ENCODE measurements at regions not wholly inside any gene's neighbourhood (a gene's known extent, or its start where the extent isn't known, plus 50 kb on each side); places are given as distances from the start of the nearest gene placed in this dataset.

GRCh38 chr6:2388554-2389324 is 143.3 kb upstream of the GMDS start (continued):
- TF ChIP-seq FOXA1 (IDR thresholded peaks at IDR 0.05): 0 out of 2 replicates have a peak, but pooled peaks have one; percentile 39
- TF ChIP-seq FOXA1 (CRISPR knock-in tag; IDR thresholded peaks at IDR 0.05): no peak
- TF ChIP-seq BCLAF1 (IDR thresholded peaks at IDR 0.05): no peak
- no peak for TF ChIP-seq MTA1 (CRISPR knock-in tag; IDR thresholded peaks at IDR 0.05; ENCODE audit: borderline replicate concordance)

GRCh38 chr6:2387445-2387844 is 142.0 kb upstream of the GMDS start:
- WGBS (ENCODE audit: low lambda C conversion rate): 72% methylated on average over 3 of the region's 3 CpGs
- ChIA-PET CTCF (ENCODE audit: low intra/inter-chr PET ratio, low total read pairs) (no interaction called here), POLR2A (no interaction called here)
- no peak for TF ChIP-seq NR2F2 (IDR thresholded peaks at IDR 0.05; ENCODE audit: borderline replicate concordance, low read depth)
- no peak for TF ChIP-seq ZBTB10 (CRISPR knock-in tag; IDR thresholded peaks at IDR 0.05; ENCODE audit: borderline replicate concordance)
- TF ChIP-seq ZSCAN21 (CRISPR knock-in tag; IDR thresholded peaks at IDR 0.05; ENCODE audit: borderline replicate concordance): no peak
- TF ChIP-seq ZNF124 (CRISPR knock-in tag; IDR thresholded peaks at IDR 0.05): no peak
- no peak for TF ChIP-seq TERF1 (CRISPR knock-in tag; IDR thresholded peaks at IDR 0.05)
- TF ChIP-seq ZBTB43 (CRISPR knock-in tag; conservative IDR thresholded peaks at IDR 0.05): no peak
- TF ChIP-seq MBD4 (IDR thresholded peaks at IDR 0.05; ENCODE audit: borderline replicate concordance, low read length): no peak
- TF ChIP-seq ZNF639 (CRISPR knock-in tag; conservative IDR thresholded peaks at IDR 0.05): no peak
- TF ChIP-seq ZMYM3 (CRISPR knock-in tag; IDR thresholded peaks at IDR 0.05): no peak
- no peaks in the 10 kb centered on the region for H4K20me1 ChIP-seq (ENCODE audit: insufficient read depth, low read length)
- no peaks in the 10 kb centered on the region for H3K4me1 ChIP-seq (ENCODE audit: insufficient read depth, low read length)
- FAIRE-seq (no peak), DNase-seq (ENCODE audit: low spot score) (no peak), ATAC-seq (no peak)
- intact Hi-C loops (cut with micrococcal nuclease; ENCODE audit: unreplicated experiment) (no loop called here), in situ Hi-C loops (cut with HindIII; ENCODE audit: extremely low pct_ligation_motif_present, low pct_unique_long_range_greater_than_20kb) (no loop called here)
- H3K27me3 ChIP-seq (ENCODE audit: control insufficient read depth in 1 of 2, insufficient read depth in 2 of 2, low read length in 2 of 2): no peaks in the 10 kb centered on the region
- no peaks in the 10 kb centered on the region for H3K36me3 ChIP-seq (replicated peaks in 1 of 2; ENCODE audit: control insufficient read depth in 1 of 2, insufficient read depth in 2 of 2, low read length in 2 of 2)
- no peak overlapping the region for H3K4me2 ChIP-seq (ENCODE audit: low read depth, low read length)
- H2AFZ ChIP-seq (ENCODE audit: low read length): no peak overlapping the region
- H3K79me2 ChIP-seq (ENCODE audit: insufficient read depth, low read length): no peaks in the 10 kb centered on the region
- BruUV-seq (replicated peaks): no TSS peak
- no peak overlapping the region for H3K27ac ChIP-seq (ENCODE audit: extremely low read length, insufficient read depth, low read length)
- no peak overlapping the region for H3K9ac ChIP-seq (ENCODE audit: insufficient read depth, low read depth, low read length)
- no peaks in the 10 kb centered on the region for H3K9me3 ChIP-seq (ENCODE audit: low read length)
- H3K4me3 ChIP-seq (replicated peaks in 1 of 3; ENCODE audit: insufficient read depth in 1 of 3, low read depth in 2 of 3, low read length in 3 of 3): no peak overlapping the region
